Stimulated activated naive CD8-positive, alpha-beta T cell treated with anti-CD3 and anti-CD28 coated beads, Interleukin-15, Interleukin-2, amounts not matched to agents 100 U/mL and 50 U/mL, for 24 hours (primary cell): ENCODE measurements at regions not wholly inside any gene's neighbourhood (a gene's known extent, or its start where the extent isn't known, plus 50 kb on each side); places are given as distances from the start of the nearest gene placed in this dataset.

Experiments
- ATAC-seq: fragments of 150-1000 bp; cut with Tn5 transposase; one replicate; pipeline ENCODE4 v1.10.0; 2021
- DNase-seq: peaks from one replicate; pipeline ENCODE4 v3.0.0; 2021

DNA sequence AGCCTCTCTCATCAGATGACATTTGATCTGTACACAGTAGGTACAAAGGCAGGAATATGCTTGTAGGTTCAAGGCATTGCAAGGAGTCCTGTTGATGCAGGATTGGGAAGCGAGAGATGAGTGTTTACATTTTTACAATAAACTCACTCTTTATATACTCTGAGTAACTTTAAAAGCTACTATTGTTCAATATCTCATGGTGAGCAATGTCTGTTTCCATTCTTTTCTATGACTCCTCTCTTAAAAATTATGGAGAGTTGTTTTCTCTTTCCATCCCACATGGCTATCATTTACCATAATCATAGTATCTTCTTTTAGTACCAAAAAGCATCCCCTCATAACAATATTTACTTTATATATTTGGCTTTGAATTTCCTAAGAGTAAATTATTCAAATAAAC, 314.0 kb upstream of the CDIN1 start:
- ATAC-seq = no peak
- DNase-seq = no peak

DNA sequence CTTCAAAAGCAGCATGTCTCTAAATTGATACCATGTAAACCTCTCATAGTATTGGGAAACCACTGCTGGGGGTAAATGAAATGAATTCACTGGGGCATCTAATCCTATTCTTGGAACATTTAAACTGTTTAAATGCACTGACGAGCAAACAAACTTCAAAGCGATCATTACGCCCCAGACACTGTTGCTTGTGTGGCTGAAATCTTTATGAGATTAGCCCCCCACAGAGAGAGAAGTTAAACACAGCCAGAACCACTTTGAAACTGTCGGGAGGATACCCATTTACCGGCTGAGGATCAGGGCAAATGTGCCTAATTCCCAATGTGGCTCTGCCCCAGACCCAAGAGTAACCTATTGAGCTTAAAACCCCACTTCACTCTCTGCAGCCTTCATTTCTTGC, 308.4 kb upstream of the CDIN1 start:
- no peak for ATAC-seq
- DNase-seq = no peak

DNA sequence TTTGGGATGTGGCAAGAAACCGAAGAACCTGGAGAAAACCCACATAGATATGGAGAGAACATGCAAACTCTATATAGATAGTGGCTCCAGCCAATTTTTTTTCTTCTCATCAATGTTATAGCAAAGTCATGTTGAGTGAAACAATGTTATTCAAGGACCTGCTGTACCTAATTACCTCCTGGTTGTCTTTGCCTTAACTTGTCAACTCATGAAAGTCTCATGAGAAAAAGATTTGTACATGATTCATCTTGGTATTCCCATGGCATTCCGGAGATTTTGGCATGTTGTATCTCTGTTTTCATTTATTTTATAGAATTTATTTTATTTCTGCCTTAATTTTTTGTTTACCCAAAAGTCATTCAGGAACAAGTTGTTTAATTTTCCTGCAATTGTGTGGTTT, 303.8 kb upstream of the CDIN1 start:
- ATAC-seq (no peak), DNase-seq (no peak)

DNA sequence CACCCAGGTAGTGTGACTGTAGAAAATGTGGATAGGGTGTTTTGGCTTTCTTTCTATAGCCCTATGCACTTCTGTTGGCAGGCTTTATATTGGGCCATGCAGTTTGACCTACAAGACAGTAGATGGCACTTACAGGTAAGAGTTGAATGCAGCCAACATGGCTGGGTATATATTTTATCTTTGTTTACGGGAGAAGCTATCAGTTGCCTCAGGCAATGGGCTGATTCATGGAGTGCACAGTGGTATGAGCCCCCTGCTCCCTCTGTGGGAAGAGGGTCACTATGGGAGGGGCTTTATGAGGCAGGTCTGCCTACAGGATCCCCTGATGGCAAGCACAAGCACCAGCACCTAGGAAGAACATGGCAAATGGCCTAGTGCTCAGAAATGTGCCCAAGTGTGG, 301.2 kb upstream of the CDIN1 start:
- ATAC-seq (no peak), DNase-seq (no peak)

DNA sequence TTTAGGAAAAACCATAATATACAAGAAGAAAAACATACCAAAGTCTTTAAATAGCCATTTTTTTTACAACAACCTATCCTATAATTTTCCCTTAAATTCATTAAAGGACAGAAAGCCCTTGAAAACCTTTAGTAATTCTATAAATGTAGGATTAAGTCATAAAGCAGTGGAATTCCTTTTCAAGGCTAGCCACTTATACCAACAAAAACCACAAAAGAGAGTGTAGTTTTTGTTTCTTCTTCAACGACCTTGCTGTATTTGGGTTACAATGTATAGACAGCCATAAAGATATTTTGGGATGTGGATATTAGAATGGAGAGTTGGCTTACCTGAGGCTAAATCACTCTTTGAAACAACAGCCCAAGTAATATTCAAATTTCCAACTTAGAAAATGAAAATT, 296.6 kb upstream of the CDIN1 start:
- ATAC-seq (no peak), DNase-seq (no peak)

DNA sequence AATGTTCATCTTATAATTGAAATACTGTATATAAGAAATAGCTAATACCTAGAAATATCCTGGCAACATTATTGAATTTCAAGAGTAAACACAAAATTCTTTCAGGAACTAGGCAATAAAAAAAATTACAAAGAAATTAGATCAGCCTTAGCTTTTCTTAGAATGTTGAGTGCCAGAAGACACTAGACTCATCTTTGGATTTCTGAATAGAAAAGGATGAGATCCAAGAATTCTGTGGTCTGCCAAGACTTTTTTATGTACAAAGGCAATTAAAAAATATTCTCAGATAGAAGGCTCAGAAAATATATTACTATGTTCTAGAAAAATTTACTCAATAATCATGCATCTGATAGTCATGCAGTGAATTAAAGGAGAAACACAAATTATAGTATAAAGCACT, 294.5 kb upstream of the CDIN1 start:
- DNase-seq = no peak
- no peak for ATAC-seq

DNA sequence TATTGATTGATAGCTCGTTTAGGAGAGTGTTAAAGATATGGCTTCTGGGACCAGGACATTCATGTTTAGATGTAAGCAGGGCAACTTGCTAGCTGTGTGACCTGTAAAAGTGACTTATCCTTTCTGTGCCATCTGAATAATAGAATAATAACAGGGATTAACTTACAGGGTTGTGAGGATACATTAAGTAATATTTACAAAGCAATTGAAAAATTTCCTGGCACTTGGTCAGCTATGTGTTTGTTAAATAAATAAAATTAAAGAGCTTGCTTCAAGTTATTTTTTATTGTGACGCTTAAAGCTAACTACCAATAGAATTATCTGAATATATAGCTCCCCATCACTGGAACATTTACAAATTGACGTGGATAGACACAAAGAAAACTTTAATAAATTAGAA, 287.9 kb upstream of the CDIN1 start:
- DNase-seq = no peak
- no peak for ATAC-seq

DNA sequence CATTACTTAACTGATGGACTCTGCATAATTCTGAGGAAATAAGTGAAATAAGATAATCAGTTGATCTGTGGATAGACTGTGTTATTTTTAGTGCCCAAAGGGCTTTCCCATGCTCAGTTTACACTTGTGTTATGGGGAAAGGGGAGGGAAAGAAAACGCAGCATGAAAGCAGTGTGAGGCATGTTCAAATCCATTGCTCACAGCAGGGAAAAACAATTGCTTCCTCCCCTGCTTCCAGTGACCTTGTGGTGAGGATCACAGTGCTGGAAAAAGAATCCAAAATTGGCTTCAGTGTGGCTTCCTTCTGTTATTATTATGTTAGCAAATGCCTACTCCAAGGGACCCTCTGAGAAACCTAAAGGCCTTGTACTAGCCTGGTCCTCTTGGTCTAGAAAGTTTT, 285.1 kb upstream of the CDIN1 start:
- ATAC-seq (no peak), DNase-seq (no peak)

DNA sequence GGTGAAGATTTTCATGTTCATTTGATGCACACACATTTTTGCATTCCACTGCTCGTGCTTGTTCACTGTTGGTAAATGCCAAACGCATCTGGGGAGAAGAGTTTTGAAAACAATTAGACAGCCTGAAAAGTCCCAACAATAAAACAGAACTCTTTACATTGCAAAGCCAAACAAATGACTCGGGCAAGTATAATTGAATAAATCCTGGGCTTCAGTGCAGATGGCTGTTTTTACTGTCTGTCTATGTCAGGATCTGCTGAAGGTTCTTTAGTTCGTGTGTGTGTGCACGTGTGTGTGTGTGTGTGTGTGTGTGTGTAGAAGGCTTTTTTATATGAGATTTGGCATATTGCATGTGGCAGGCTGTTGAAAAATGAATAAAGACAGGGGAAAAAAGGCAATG, 277.5 kb upstream of the CDIN1 start:
- ATAC-seq (no peak), DNase-seq (no peak)

DNA sequence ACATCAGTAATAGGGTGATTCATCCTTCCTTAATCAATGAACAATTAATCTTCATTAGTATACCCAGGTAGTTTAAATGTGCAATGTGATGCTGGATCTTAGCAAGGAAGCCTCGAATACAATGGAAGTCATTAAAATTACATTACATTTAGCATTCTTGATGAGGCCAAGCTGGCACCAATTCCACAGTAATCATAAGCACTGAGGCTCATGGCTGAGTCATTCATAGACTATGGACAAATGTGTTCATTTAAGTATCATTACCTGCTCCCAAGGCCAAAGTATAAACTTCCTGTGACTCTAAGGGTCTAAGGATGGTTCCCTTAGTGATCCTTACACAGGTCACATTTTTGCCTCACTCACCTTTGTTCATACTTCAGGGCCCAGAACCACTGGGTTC, 266.4 kb upstream of the CDIN1 start:
- DNase-seq (no peak), ATAC-seq (no peak)

DNA sequence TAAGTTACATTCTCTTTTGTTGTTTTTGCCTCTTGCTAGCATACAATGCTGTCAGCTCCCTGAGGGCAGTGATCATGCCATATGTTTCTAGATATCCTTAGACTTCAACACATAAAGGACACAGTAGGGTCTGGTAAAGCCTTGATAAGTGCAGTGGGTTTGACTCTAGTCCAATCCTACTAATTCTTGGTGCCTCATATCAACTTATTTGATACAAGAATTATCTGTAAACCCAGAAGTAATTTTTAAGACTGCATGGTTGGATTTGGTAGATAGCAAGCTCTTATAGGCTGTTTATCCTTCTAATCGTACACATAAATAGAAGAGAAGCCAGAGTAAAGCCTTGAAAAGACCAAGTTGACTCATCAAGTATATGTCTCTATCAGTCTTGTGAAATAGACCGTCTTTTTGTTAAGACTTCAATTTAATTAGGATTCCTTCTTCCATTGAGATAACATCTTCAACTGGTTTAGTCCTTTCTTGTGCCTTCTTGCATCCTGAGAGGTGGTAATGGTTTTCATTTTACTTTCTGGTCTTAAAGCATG, 265.6 kb upstream of the CDIN1 start:
- DNase-seq = no peak
- ATAC-seq = no peak

DNA sequence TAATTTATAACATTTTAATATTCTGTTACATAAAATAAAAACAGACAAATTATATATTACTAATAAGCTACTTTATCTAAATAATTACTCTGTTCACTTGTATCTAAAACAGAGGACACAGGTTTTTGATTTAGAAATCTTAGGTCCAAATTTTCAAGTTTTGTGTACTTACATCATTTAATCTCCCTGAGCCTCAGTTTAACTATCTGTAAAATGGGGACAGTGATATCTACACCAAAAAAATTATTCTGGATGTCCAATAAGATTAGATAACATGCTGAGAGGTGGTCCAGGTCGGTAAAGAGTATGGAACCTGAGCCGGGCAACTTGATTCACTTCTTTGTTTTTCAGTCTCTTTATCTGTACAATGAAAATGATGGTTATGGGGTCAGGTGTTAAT, 263.8 kb upstream of the CDIN1 start:
- ATAC-seq = no peak
- DNase-seq = no peak

DNA sequence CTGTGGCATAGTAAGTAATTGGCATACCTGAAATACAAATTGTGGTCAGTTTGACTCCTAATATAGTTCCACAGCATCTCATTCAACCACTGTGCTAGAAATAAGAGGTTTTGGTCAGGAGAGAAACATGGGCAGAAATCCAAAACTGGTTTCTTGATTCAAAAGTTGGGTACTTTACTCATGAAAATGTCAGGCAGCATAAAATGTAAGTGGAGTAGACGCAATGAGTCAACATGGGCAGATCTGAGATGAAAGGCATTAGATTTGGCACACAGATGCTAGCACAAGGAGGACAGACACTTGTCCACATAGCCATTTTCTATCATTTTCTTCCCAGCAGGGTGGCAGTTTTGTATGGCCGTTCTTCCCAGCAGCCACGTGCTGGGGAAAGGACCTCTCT, 255.8 kb upstream of the CDIN1 start:
- DNase-seq (no peak), ATAC-seq (no peak)

DNA sequence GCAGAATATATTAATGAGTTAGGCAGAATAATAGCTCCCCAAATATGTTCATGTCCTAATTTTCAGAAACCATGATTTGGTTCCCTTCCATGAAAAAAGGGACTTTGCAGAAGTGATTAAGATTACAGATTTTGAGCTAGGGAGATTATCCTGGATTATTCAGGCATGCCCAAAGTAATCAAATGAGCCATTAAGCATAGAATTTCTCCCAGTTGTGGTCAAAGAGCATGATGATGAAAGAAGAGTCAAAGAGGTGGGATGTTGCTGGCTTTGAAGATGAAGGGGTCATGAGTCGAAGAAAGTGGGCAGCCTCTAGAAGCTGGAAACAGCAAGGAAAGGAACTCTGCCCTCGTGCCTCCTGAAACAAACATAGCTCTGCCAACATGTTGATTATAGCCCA, 254.2 kb upstream of the CDIN1 start:
- DNase-seq = no peak
- ATAC-seq = no peak

DNA sequence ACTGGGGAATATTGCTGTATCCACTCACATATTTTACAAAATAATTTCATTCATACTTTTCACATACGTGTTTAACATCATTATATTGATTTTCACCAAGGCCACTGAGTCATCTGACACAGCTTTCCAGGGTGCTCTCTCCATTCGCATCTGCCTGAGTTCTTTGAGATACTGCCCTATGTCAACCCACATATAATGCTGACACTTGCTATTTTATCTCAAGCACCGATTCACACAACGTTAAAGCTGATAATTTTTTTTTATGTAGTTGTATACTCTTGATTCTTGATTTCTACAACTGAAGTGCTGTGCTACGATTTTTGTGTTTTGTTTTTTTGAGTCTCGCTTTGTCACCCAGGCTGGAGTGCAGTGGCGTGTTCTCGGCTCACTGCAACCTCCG, 249.8 kb upstream of the CDIN1 start:
- ATAC-seq (no peak), DNase-seq (no peak)

DNA sequence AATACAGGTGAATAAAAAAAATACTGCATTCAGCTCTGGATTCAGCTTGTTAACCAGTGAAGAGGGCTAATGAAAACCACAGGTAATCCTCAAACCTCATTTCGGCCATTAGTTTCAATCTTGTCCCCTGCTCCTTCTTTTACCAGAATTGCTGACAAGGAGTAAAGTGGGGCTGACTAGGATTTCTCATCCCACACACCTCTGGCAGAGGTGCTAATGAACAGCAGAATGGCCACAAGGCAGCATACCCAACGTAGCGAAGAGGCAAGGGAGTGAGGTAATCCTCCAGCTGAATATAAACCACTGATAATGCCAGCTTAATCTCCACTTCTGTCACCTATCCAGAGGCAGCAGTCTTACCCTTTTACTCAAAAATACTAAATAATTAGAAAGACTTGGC, 248.8 kb upstream of the CDIN1 start:
- ATAC-seq (no peak), DNase-seq (no peak)

DNA sequence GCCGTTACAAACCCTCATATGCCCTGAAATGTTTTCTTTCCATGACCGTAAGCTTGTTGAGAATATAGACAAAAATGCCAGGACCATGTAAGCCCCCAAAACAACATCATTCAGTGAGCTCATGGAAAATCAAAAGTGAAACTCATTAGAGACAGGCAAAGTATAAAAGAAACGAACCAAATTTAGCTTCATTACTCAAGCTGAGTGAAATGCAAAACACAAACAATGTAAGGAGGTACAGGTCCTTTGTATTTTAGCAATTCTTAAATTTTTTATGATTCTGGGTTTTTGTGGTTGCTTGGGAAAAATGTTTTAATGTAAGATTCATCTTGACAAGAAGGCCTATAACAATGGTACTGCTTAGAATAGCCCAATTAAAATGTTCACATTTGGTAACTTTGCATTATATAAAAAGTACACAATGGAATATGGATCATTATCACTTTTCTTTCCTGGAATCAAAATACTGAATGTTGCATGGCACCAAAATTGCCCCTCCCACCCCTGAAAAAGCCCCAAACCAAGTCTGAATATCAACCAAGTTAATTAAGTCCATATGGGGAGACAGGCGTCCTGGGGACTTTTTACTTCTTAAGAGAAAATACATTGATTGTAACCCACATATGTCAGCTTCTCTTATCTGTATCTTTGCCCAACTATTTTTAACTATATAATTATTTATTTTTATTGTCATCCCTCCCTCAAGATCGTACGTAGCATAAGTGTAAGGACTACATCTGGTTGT, 247.7 kb upstream of the CDIN1 start:
- ATAC-seq = no peak
- no peak for DNase-seq

DNA sequence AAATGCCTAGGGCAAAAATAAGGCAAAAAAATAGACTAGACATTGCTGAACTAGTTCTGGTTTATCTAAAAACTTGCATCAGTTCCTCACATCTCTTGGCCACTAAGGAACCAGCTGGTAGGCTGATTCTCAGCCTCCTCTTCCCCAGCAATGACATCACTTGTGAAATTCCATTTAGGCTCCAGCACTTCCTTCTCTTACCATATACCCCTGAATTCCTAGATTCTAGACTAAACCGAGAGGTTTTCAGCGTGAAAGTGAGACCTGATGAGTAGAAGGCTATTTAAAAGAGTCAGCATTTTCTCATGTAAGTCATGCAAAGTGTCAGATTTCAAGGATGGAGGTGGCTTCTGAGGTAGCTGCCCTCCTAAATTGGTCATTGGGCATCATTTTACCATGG, 247.1 kb upstream of the CDIN1 start:
- DNase-seq (no peak), ATAC-seq (no peak)

DNA sequence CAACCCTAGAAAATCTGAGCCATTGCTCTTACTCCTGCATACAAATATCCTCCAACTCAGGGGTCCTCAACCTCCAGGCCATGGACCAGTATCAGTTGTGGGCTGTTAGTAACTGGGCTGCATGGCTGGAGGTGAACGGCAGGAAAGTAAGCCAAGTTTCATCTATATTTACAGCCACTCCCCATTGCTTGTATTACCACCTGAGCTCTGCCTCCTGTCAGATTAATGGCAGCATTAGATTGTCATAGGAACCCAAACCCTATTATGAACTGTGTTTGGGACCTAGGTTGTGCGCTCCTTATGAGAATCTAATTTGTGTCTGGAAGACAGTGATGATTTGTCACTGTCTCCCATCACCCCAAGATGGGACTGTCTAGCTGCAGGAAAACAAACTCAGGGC, 246.5 kb upstream of the CDIN1 start:
- no peak for DNase-seq
- no peak for ATAC-seq

DNA sequence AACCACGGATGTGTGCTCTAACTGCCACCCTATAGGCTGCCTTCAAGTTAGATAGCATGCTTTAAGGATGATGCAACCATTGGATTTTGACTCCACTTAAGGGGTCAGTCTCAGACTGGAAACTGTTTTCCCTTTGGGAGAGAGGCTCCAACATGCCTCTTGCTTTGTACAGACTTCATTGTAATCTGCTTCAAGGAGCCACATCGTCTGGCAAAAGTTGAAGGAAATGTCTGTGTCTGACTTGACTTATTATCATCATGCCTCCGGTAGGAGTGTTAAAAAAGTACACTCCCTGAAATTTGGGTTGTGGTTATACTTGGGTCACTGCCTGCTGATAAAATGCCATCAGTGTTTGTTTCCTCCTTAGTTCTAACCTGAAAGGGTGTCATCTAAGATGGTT, 245.4 kb upstream of the CDIN1 start:
- DNase-seq (no peak), ATAC-seq (no peak)

DNA sequence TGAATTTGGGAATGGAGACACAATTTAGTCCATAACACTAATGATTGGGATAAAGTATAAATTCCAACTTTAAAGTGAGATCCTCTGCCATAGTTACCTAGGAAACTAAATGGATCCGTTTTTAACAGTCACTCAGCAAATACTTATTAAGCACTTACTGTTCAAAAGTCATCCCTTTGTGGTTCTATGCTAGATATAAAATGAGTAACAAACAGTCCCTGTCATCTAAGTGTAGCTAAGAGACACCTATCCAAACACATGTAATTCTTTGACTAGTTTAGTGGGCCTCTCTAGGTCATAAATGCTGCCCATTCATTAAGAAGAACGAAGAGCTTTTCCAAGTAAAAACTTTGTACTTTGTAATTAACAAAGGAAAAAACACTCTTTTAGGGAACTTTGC, 244.2 kb upstream of the CDIN1 start:
- DNase-seq = no peak
- no peak for ATAC-seq

DNA sequence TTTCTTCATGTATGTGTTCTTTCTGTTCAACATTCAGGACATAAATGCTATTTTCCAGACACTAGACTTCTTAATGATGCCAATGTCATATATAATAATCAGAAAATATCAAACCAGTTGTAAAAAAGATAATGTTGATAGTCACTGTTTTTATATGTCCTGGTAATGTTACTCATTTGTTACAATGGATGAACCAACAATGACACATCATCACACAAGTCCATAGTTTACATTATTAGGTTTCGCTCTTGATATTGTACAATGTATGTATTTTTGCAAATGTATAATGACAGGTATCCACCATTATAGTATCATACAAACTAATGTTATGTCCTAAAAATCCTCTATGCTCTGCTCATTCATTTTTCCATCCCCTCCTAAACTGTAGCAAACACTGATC, 243.8 kb upstream of the CDIN1 start:
- DNase-seq (no peak), ATAC-seq (no peak)

DNA sequence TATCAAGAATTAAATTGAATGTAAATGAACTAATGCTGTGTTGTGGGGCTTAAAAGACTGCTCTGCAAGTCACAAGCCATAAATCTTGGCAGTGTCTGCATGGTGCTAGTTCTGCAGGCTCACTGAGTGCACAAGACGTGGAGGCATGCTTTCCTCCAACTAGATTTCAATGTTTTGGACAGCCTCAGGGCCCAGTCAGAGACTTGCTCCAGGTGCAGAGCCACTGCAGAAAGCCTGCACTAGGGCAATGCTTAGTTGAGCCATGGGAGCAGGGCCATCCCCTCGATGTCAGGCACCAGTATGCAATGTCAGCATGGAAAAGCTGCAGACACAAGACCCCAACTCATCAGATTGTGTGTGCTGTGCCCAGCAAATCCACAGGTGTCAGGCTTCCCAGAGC, 234.5 kb upstream of the CDIN1 start:
- no peak for DNase-seq
- no peak for ATAC-seq

DNA sequence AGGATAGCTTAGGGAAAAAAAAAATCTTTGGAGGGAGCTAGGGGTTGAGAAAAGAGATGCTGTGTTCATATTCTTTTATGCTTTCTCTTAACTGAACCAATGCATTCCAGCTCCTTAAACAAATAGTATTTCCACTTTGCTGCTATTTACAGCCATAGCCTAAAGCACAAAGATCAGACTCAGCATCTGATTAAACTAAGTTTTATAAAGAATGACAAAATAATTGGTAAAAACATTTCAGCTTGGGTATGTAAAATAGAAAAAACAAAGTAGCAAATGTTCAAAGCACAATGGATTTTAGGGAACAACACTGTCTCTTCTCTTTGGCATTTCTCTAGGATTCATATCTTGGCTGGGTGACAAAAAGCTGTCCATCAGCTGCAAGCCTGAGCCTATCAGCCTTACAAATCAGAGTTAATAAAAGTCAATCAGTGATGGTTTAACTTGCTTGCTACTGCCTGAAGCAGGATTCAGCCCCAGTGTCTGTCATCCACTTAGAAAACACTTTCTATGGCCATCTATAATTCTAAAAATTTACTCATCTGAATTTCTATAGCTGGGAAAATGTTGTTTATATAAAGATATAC, 232.1 kb upstream of the CDIN1 start:
- ATAC-seq (no peak), DNase-seq (no peak)
